NAMALWA (cell line): ENCODE measurements at regions not wholly inside any gene's neighbourhood (a gene's known extent, or its start where the extent isn't known, plus 50 kb on each side); places are given as distances from the start of the nearest gene placed in this dataset.
"Not testable (repeated sequence)": the region's sequence is repeated elsewhere in the genome, so short reads cannot be mapped to it uniquely, and the experiment has no call there.

ENCODE experiments used
- DNase-seq: peaks from one replicate; pipeline ENCODE4 v3.0.0-alpha.2; 2015; ENCODE audit warnings: low spot score

DNA sequence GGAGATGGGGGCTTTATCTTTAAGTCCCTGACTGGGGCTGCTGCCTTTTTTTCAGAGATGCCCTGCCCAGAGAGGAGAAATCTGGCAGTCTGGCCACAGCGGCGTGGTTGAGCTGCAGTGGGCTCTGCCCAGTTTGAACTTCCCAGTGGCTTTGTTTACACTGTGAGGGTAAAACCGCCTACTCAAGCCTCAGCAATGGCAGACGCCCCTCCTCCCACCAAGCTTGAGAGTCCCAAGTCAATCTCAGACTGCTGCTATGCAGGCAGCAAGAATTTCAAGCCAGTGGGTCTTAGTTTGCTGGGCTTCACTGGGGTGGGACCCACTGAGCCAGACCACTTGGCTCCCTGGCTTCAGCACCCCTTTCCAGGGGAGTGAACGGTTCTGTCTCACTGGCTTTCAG lies 76.4 kb upstream of the DNAJC1 start:
- DNase-seq = not testable (repeated sequence)

GRCh38 chr10:22071332-22071731 lies 67.8 kb upstream of the DNAJC1 start:
- DNase-seq = no peak

DNA sequence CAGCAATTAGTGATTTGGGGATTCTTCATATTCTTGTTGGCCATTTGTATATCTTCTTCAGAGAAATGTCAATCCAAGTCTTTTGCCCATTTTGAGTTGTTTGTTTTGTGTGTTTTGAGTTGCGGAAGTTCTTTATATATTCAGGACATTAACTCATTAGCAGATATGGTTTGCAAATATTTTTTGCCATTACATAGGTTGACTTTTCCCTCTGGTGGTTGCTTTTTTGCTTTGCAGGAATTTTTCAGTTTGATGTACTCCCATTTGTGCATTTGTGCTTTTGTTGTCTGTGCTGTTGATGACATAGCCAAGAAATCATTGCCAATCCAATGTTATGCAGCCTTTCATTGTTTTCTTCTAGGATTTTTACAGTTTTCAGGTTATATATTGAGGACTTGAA lies 63.6 kb upstream of the DNAJC1 start:
- peak; percentile 8 for DNase-seq

- not testable (repeated sequence) for DNase-seq
Measured at GRCh38 chr10:22060984-22061383, 57.5 kb upstream of the DNAJC1 start.

- DNase-seq = no peak
Measured at GRCh38 chr10:22058201-22058600, 54.7 kb upstream of the DNAJC1 start.

DNA sequence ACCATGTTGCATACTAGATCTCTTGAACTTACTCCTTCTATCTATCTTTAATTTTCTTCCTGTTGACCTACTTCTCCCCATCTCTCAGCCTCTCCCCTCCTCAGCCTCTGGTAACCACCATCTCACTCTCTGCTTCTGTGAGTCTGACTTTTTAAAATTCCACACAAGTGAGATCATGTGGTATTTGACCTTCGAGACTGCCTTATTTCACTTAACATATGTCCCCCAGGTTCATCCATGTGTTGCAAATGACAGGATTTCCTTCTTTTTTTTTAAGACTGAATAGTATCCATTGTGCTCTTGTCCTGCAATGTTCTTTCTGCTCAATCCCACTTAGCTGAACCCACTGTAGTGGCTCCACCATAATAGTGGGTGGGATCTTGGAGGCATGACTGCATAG lies 51.4 kb upstream of the DNAJC1 start:
- no peak for DNase-seq
